ENCODE measurements at regions not wholly inside any gene's neighbourhood (a gene's known extent, or its start where the extent isn't known, plus 50 kb on each side); places are given as distances from the start of the nearest gene placed in this dataset.
"Not testable (repeated sequence)": the region's sequence is repeated elsewhere in the genome, so short reads cannot be mapped to it uniquely, and the experiment has no call there.

DNA sequence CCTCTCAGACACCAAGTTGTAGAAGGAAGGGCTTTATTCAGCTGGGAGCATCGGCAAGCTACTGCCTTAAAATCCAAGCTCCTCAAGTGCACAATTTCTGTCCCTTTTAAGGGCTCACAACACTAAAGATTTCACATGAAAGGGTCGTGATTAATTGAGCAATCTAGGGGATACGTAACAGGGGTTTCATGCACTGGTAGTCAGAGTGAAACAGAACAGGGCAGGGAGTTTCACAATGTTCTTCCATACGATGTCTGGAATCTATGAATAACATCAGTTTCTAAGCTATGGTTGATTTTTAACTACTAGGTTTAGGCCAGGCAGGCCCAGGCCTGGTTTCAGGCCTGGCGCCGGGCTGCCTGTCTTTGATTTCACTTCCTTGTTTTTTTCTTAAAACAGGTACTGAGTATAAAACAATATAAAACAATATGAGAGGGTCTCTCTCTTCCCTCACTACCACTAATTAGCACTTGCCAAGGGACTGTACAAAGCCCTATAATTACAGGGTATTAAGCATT, 315.4 kb downstream of the NAF1 start:
- H3K27me3 ChIP-seq (replicated peaks); DNase-seq (ENCODE audit: low read depth in 1 of 2, low spot score in 2 of 2); H3K27ac ChIP-seq; H3K4me1 ChIP-seq (replicated peaks); H3K9me3 ChIP-seq (replicated peaks); H3K4me3 ChIP-seq; H3K36me3 ChIP-seq: not testable (repeated sequence)

DNA sequence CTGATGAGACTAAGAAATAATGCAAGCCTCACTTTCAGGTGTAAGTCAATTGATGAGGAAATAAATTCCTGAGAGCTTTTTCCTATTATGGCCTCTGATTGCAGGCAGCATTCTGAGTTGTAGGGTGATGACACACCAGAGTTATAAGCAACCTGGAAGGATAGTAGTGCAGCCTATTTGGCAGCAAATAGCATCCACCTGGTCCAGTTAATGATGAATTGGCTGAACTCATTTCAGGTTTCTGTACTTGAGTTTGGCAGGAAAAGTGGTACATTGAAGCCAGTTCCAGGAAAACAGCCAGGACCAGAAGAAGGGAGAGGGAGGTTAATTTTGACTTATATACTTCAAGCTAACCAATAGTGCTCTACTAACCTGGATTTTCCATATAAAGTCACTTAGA, 316.8 kb downstream of the NAF1 start:
- 0 out of 2 replicates have a peak, but pooled peaks cover 3% of the 10 kb centered on the region for H3K27me3 ChIP-seq (replicated peaks)
- H3K4me3 ChIP-seq = no peak overlapping the region
- no peaks in the 10 kb centered on the region for H3K36me3 ChIP-seq
- no peaks in the 10 kb centered on the region for H3K9me3 ChIP-seq (replicated peaks)
- no peak overlapping the region for H3K27ac ChIP-seq
- DNase-seq (ENCODE audit: low read depth in 1 of 2, low spot score in 2 of 2) = no peak
- H3K4me1 ChIP-seq (replicated peaks) = no peaks in the 10 kb centered on the region

DNA sequence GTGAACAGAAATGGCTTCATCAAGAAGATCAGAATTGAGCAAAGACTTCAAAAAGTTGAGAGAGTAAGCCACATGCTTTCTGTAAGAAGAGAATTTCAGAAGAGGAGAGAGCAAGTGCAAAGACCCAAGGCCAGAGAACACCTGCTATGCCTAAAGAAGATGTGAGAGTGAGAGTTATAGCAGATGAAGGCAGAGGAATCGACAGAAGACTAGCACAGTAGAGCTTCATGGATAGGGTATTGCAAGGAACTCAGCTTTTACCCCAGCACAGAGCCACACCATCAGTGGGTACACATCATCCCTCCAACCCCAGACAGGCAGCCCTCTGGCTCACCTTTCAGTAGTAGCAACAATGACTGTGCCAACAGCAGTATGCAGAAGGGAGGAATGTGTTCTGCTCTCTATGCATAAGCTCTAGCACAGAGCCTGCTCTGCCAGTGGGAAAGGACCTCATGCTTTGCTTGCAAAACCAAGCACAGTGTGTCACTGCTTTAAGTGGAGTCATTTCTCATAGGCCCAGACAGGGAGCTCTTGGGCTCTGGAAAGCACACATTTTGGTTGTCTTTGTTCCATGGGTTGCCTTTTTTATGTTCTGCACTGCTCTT, 318.6 kb downstream of the NAF1 start:
- H3K27me3 ChIP-seq (replicated peaks) = 0 out of 2 replicates have a peak, but pooled peaks cover 3% of the 10 kb centered on the region
- H3K36me3 ChIP-seq = no peaks in the 10 kb centered on the region
- no peak for DNase-seq (ENCODE audit: low read depth in 1 of 2, low spot score in 2 of 2)
- H3K27ac ChIP-seq = no peak overlapping the region
- no peaks in the 10 kb centered on the region for H3K9me3 ChIP-seq (replicated peaks)
- H3K4me3 ChIP-seq = no peak overlapping the region
- no peaks in the 10 kb centered on the region for H3K4me1 ChIP-seq (replicated peaks)

DNA sequence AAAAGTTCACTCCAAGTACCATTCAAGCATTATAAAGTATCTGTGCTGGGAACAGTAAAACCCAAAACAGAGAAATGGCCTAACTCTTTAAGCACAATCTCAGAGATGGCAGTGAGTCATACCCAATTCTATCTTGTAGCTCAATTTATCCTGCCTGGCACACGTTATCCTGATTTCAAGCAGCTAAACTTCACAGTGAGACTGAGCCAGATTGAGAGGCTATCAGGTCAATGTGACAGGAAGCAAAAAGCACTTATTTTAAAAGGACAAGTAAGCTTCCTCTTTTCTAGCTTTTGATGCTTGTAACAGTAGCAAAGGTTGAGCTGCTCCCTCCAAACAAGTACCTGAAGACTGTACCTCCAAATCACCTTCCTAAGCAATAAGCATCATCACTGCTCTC, 324.9 kb downstream of the NAF1 start:
- H3K4me1 ChIP-seq (replicated peaks) = no peaks in the 10 kb centered on the region
- H3K27ac ChIP-seq = no peak overlapping the region
- no peaks in the 10 kb centered on the region for H3K9me3 ChIP-seq (replicated peaks)
- 0 out of 2 replicates have a peak, but pooled peaks cover 3% of the 10 kb centered on the region for H3K27me3 ChIP-seq (replicated peaks)
- DNase-seq (ENCODE audit: low read depth in 1 of 2, low spot score in 2 of 2) = no peak
- no peaks in the 10 kb centered on the region for H3K36me3 ChIP-seq
- H3K4me3 ChIP-seq = no peak overlapping the region

DNA sequence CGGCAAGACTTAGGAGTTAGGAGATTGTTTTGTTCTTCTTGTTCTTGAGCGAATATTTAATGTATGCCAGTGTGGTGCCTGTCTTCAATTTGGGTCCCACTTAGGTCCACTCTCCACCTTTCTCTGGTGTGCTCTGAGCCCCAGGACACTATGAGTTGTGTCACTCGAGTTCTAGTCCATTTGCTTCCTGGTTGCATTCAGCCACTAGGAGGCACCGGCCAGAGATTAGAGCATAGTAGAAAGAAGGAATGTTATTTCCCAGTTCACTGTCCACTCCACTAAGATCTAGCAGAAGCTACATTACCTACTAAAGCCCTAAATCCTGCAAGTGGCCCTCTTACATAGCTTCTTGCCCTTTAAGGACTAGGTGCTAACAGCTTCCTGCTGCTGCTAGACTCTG, 326.9 kb downstream of the NAF1 start:
- H3K9me3 ChIP-seq (replicated peaks) = no peaks in the 10 kb centered on the region
- H3K36me3 ChIP-seq = no peaks in the 10 kb centered on the region
- no peaks in the 10 kb centered on the region for H3K27me3 ChIP-seq (replicated peaks)
- H3K4me1 ChIP-seq (replicated peaks) = no peaks in the 10 kb centered on the region
- no peak overlapping the region for H3K4me3 ChIP-seq
- DNase-seq (ENCODE audit: low read depth in 1 of 2, low spot score in 2 of 2) = no peak
- H3K27ac ChIP-seq = no peak overlapping the region

DNA sequence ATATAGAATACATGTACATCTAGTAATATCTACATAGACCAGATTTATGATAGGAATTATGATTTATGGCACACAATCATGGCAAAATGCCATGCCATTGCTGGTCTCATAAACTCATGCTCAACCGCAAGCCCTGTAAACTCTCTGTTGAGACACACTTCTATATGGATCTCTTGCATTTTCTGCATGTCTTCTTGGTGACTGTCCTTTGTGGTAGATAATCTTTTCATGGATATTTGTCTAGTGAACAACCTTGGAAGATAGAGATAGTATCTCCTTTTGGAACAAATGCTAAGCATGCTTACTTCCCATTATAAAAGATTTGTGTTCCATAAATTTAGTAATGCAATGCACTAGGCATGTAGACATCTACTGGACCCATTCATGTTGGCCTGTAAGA, 328.0 kb downstream of the NAF1 start:
- no peak for DNase-seq (ENCODE audit: low read depth in 1 of 2, low spot score in 2 of 2)
- no peak overlapping the region for H3K27ac ChIP-seq

DNA sequence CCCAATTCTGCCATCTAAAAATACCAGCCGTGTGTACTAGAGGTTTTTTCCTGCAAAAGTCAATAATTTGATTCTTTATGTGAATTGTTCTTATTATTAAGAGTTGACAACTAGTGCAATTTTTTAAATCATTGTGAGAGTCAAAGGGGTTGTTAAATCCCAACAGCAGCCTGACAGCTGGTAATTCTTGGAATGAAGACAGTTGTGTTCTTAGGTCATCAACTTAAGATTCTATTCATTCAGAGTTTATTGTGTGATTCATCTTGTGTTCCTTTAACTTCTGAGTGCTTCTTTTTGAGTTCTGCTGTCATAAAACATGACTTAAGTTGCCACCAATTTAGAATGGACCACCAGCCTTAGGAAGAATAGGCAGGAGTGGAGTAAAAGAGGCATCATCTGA, 329.0 kb downstream of the NAF1 start:
- no peaks in the 10 kb centered on the region for H3K4me1 ChIP-seq (replicated peaks)
- no peak for DNase-seq (ENCODE audit: low read depth in 1 of 2, low spot score in 2 of 2)

More for the DNA sequence above, 328.0 kb downstream of the NAF1 start:
- no peaks in the 10 kb centered on the region for H3K27me3 ChIP-seq (replicated peaks)
- H3K36me3 ChIP-seq = no peaks in the 10 kb centered on the region
- no peaks in the 10 kb centered on the region for H3K4me1 ChIP-seq (replicated peaks)
- H3K9me3 ChIP-seq (replicated peaks) = no peaks in the 10 kb centered on the region
- no peak overlapping the region for H3K4me3 ChIP-seq

DNA sequence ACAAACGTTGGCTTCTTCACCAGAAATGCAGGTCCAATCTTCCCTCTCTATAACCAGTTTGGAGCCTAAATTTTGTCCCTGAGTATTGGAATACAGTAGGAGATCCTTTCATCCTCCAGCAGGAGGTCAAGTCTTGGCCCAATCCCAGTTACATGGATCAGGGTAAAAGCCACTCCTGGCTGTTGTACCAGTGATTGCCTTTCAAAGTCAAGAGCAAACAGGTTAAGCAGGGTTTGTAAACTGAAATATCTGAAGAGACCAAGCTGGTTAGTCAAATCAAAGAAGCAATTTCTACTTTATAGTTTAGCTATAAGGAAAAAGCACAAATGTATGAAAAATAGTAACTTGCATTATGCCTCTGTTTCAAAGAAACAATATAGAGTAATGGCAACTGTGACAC, 329.4 kb downstream of the NAF1 start:
- H3K36me3 ChIP-seq = no peaks in the 10 kb centered on the region
- no peak for DNase-seq (ENCODE audit: low read depth in 1 of 2, low spot score in 2 of 2)
- H3K9me3 ChIP-seq (replicated peaks) = no peaks in the 10 kb centered on the region
- H3K27me3 ChIP-seq (replicated peaks) = no peaks in the 10 kb centered on the region
- no peaks in the 10 kb centered on the region for H3K4me1 ChIP-seq (replicated peaks)
- no peak overlapping the region for H3K4me3 ChIP-seq
- H3K27ac ChIP-seq = no peak overlapping the region

More for the DNA sequence above, 329.0 kb downstream of the NAF1 start:
- Histone ChIP-seq H3K9me3 (replicated peaks) (no peaks in the 10 kb centered on the region), H3K27ac (no peak overlapping the region), H3K27me3 (replicated peaks) (no peaks in the 10 kb centered on the region), H3K4me3 (no peak overlapping the region), H3K36me3 (no peaks in the 10 kb centered on the region)

DNA sequence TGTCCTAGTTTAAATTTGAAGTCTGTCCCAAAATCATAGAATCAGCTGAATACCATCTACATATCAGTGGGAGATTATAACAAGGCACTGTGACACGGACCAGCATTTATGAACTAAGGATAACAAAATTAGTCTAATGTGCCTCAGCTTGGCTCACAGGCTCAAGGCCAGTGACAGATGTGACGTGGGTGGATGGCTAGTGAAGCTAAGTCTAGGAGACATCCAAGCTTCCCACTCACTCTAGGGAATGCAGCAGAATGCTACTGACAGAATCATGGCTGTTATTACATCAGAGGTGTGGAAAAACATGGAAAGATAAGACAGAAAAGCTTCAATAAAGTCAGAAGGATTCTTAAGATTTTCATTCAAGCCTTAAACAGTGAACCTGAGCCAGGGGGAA, 329.9 kb downstream of the NAF1 start:
- H3K4me1 ChIP-seq (replicated peaks) = no peaks in the 10 kb centered on the region
- H3K4me3 ChIP-seq = no peak overlapping the region
- H3K27me3 ChIP-seq (replicated peaks) = no peaks in the 10 kb centered on the region
- no peak overlapping the region for H3K27ac ChIP-seq
- no peak for DNase-seq (ENCODE audit: low read depth in 1 of 2, low spot score in 2 of 2)
- no peaks in the 10 kb centered on the region for H3K9me3 ChIP-seq (replicated peaks)
- H3K36me3 ChIP-seq = no peaks in the 10 kb centered on the region

DNA sequence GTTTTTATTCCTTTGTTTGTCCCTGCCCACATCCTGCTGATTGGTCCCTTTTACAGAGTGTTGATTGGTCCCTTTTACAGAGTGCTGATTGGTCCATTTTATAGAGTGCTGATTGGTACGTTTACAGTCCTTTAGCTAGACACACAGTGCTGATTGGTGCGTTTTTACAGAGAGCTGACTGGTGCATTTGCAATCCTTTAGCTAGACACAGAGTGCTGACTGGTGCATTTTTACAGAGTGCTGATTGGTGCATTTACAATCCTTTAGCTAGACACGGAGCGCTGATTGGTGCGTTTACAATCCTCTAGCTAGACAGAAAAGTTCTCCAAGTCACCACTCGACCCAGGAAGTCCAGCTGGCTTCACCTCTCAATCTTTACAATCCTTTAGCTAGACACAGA, 330.4 kb downstream of the NAF1 start:
- H3K36me3 ChIP-seq; H3K9me3 ChIP-seq (replicated peaks); H3K4me3 ChIP-seq; H3K4me1 ChIP-seq (replicated peaks); H3K27me3 ChIP-seq (replicated peaks); H3K27ac ChIP-seq; DNase-seq (ENCODE audit: low read depth in 1 of 2, low spot score in 2 of 2): not testable (repeated sequence)

DNA sequence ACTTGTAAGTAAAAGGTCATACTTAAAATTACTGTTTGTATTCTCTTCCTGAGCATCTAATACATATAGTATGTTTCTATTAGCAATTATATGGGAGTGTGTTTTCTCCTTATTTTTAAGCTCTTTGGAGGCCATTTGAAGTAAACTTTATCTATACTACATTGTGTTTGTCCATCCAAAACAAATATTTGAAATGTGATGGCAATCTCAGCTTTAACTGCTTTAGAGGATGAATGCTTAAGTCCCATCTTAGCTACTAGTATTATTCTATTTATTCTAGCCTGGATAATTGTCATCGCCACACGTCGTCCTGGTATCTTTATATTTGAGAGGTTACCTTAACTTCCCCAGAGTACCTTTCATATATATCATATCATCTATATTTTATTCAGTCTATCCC, 335.8 kb downstream of the NAF1 start:
- Histone ChIP-seq H3K27me3 (replicated peaks) (no peaks in the 10 kb centered on the region), H3K4me3 (no peak overlapping the region), H3K36me3 (no peaks in the 10 kb centered on the region), H3K4me1 (replicated peaks) (no peaks in the 10 kb centered on the region), H3K27ac (no peak overlapping the region), H3K9me3 (replicated peaks) (no peaks in the 10 kb centered on the region)
- no peak for DNase-seq (ENCODE audit: low read depth in 1 of 2, low spot score in 2 of 2)

DNA sequence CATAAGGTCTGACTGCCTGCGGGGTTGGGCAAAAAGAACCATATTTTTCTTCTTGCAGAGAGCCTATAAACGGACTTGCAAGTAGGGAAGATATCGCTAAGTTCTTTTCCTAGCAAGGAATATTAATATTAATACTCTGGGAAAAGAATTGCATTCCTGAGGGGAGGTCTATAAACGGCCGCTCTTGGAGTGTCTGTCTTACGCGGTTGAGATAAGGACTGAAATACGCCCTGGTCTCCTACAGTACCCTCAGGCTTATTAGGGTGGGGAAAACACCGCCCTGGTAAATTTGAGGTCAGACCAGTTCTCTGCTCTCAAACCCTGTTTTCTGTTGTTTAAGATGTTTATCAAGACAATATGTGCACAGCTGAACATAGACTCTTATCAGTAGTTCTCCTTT, 349.3 kb downstream of the NAF1 start:
- DNase-seq (ENCODE audit: low read depth in 1 of 2, low spot score in 2 of 2); H3K36me3 ChIP-seq; H3K27ac ChIP-seq; H3K27me3 ChIP-seq (replicated peaks); H3K4me1 ChIP-seq (replicated peaks); H3K9me3 ChIP-seq (replicated peaks); H3K4me3 ChIP-seq: not testable (repeated sequence)

DNA sequence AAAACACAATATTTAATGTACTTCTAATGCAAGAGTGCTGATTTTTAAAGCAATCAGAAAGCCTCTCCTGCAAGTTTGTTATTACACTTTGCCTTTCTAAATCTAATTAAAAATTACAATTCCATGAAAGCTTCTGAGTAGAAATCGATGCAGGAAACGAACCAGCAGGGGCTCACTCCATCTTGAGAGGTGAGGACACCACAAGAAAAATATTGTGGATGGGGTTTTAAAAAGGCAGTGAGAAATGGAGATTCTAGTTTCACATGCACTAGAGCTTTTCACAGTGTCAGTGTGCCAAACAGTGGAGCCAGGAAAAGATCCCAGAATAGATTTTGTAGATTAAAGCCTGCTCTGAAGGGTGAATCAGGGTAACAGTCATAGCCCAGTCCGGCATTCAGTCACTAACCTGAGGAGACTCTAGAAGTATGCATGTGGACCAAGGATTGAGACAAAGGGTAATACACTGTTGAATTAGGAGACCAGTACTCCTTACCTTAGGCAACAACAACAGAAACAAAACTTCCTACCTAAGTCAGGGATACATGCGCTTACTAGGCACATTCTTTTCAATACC, 362.3 kb downstream of the NAF1 start:
- H3K36me3 ChIP-seq = no peaks in the 10 kb centered on the region

DNA sequence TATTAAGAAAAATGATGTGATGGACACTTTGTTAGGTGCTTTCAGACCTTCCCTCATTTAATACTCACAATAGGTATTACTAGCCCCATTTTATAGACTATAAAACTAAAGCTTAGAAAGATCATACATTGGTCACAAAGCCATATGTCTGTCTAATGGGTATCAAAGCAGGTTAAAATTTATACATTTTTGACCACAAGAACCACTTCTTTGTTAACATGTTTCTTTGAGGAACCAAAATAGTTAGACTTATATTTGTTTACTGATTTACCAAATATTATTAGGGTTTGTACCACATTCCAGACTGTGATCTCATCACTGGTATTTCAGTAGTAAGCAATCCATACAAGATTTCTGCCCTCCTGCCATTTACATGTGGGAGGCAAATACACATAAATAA, 363.3 kb downstream of the NAF1 start:
- Histone ChIP-seq H3K27ac (no peak overlapping the region), H3K4me3 (no peak overlapping the region), H3K9me3 (replicated peaks) (no peaks in the 10 kb centered on the region; the same call in 1 of the 2 replicates), H3K4me1 (replicated peaks) (no peaks in the 10 kb centered on the region), H3K36me3 (no peaks in the 10 kb centered on the region), H3K27me3 (replicated peaks) (no peaks in the 10 kb centered on the region)
- no peak for DNase-seq (ENCODE audit: low read depth in 1 of 2, low spot score in 2 of 2)

More for the DNA sequence above, 362.3 kb downstream of the NAF1 start:
- Histone ChIP-seq H3K9me3 (replicated peaks) (no peaks in the 10 kb centered on the region; the same call in 1 of the 2 replicates), H3K4me1 (replicated peaks) (no peaks in the 10 kb centered on the region), H3K27ac (no peak overlapping the region), H3K4me3 (no peak overlapping the region), H3K27me3 (replicated peaks) (no peaks in the 10 kb centered on the region)
- no peak for DNase-seq (ENCODE audit: low read depth in 1 of 2, low spot score in 2 of 2)

DNA sequence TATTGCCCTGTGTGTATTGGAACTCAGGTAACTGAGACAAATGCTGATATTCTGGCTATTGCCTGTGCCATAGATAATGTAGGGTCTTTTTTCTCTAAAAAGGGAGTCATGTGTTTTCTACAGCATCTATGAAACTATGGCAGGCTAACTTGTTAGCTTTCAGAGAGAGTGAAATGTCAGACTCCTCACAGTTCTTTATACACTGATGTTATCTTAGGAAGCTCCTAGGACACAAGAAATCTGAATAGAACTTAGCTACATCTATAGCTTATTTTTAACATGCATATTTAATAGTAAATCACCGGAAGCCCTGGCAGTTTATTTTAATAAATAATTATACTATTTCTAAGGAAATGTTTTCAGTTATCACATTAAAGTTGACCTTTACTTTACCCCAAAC, 369.6 kb downstream of the NAF1 start:
- no peak for DNase-seq (ENCODE audit: low read depth in 1 of 2, low spot score in 2 of 2)

More for the DNA sequence above, 369.6 kb downstream of the NAF1 start:
- Histone ChIP-seq H3K9me3 (replicated peaks) (no peaks in the 10 kb centered on the region), H3K27me3 (replicated peaks) (peaks cover 2% of the 10 kb centered on the region; the same call in 1 of the 2 replicates), H3K27ac (no peak overlapping the region), H3K4me3 (no peak overlapping the region), H3K36me3 (no peaks in the 10 kb centered on the region), H3K4me1 (replicated peaks) (no peaks in the 10 kb centered on the region)
